ENCODE measurements at regions not wholly inside any gene's neighbourhood (a gene's known extent, or its start where the extent isn't known, plus 50 kb on each side); places are given as distances from the start of the nearest gene placed in this dataset.

- no TSS peak for BruUV-seq (replicated peaks)
- DNase-seq (ENCODE audit: low read depth, low spot score) (no peak), ATAC-seq (no peak)
- in situ Hi-C loops (cut with HindIII; ENCODE audit: low pct_unique_long_range_greater_than_20kb, low sequenced_read_pairs), result no loop called here
- no peaks in the 10 kb centered on the region for H3K4me1 ChIP-seq (ENCODE audit: control insufficient read depth, insufficient read depth, low read length)
- H3K9me3 ChIP-seq (ENCODE audit: control insufficient read depth, insufficient read depth, low read depth, low read length), result no peaks in the 10 kb centered on the region
- no peaks in the 10 kb centered on the region for H3K27me3 ChIP-seq (ENCODE audit: control insufficient read depth, insufficient read depth, low read length)
- no peak for TF ChIP-seq CTCF (IDR thresholded peaks at IDR 0.05)
- no peak for TF ChIP-seq TCF7L2 (IDR thresholded peaks at IDR 0.05; ENCODE audit: low read depth, low read length)
- ChIA-PET CTCF (no interaction called here), POLR2A (no interaction called here)
- H3K27ac ChIP-seq (ENCODE audit: low read length), result no peak overlapping the region
- intact Hi-C loops (cut with micrococcal nuclease; ENCODE audit: unreplicated experiment), result no loop called here
- no peak overlapping the region for H3K4me3 ChIP-seq (ENCODE audit: low read depth in 2 of 2, low read length in 2 of 2)
- no peaks in the 10 kb centered on the region for H3K36me3 ChIP-seq (ENCODE audit: control insufficient read depth, insufficient read depth, low read length)
Observed at GRCh38 chr2:14930441-14930840, 297.9 kb downstream of the LRATD1 start.

GRCh38 chr2:14932285-14932684, 299.8 kb downstream of the LRATD1 start:
- DNase-seq (ENCODE audit: low read depth, low spot score) (no peak), ATAC-seq (no peak)
- H3K36me3 ChIP-seq (ENCODE audit: control insufficient read depth, insufficient read depth, low read length), result no peaks in the 10 kb centered on the region
- ChIA-PET CTCF (no interaction called here), POLR2A (no interaction called here)
- H3K4me3 ChIP-seq (ENCODE audit: low read depth in 2 of 2, low read length in 2 of 2), result no peak overlapping the region
- no peaks in the 10 kb centered on the region for H3K27me3 ChIP-seq (ENCODE audit: control insufficient read depth, insufficient read depth, low read length)
- intact Hi-C loops (cut with micrococcal nuclease; ENCODE audit: unreplicated experiment) (no loop called here), in situ Hi-C loops (cut with HindIII; ENCODE audit: low pct_unique_long_range_greater_than_20kb, low sequenced_read_pairs) (no loop called here)
- TF ChIP-seq POLR2AphosphoS5 (IDR thresholded peaks at IDR 0.05; ENCODE audit: low read depth, low read length) (no peak), CTCF (IDR thresholded peaks at IDR 0.05) (no peak), REST (IDR thresholded peaks at IDR 0.05; ENCODE audit: insufficient read depth in 1 of 2, low read depth in 2 of 2, low read length in 1 of 2) (no peak), TCF7L2 (IDR thresholded peaks at IDR 0.05; ENCODE audit: low read depth, low read length) (no peak), SIN3A (IDR thresholded peaks at IDR 0.05; ENCODE audit: borderline replicate concordance, insufficient read depth, low read depth, low read length) (no peak)
- no peak overlapping the region for H3K27ac ChIP-seq (ENCODE audit: low read length)
- no peaks in the 10 kb centered on the region for H3K4me1 ChIP-seq (ENCODE audit: control insufficient read depth, insufficient read depth, low read length)
- H3K9me3 ChIP-seq (ENCODE audit: control insufficient read depth, insufficient read depth, low read depth, low read length), result no peaks in the 10 kb centered on the region
- BruUV-seq (replicated peaks), result no TSS peak

- intact Hi-C loops (cut with micrococcal nuclease; ENCODE audit: unreplicated experiment), result no loop called here
- no TSS peak for BruUV-seq (replicated peaks)
- ATAC-seq (no peak), DNase-seq (ENCODE audit: low read depth, low spot score) (no peak)
- ChIA-PET POLR2A (no interaction called here), CTCF (no interaction called here)
- in situ Hi-C loops (cut with HindIII; ENCODE audit: low pct_unique_long_range_greater_than_20kb, low sequenced_read_pairs), result no loop called here
- TF ChIP-seq SIN3A (IDR thresholded peaks at IDR 0.05; ENCODE audit: borderline replicate concordance, insufficient read depth, low read depth, low read length) (no peak), CTCF (IDR thresholded peaks at IDR 0.05) (no peak), REST (IDR thresholded peaks at IDR 0.05; ENCODE audit: insufficient read depth in 1 of 2, low read depth in 2 of 2, low read length in 1 of 2) (no peak), POLR2AphosphoS5 (IDR thresholded peaks at IDR 0.05; ENCODE audit: low read depth, low read length) (no peak), TCF7L2 (IDR thresholded peaks at IDR 0.05; ENCODE audit: low read depth, low read length) (no peak)
- H3K36me3 ChIP-seq (ENCODE audit: control insufficient read depth, insufficient read depth, low read length), result no peaks in the 10 kb centered on the region
- H3K4me3 ChIP-seq (ENCODE audit: low read depth in 2 of 2, low read length in 2 of 2), result no peak overlapping the region
- no peaks in the 10 kb centered on the region for H3K4me1 ChIP-seq (ENCODE audit: control insufficient read depth, insufficient read depth, low read length)
- no peaks in the 10 kb centered on the region for H3K9me3 ChIP-seq (ENCODE audit: control insufficient read depth, insufficient read depth, low read depth, low read length)
- H3K27me3 ChIP-seq (ENCODE audit: control insufficient read depth, insufficient read depth, low read length), result no peaks in the 10 kb centered on the region
- no peak overlapping the region for H3K27ac ChIP-seq (ENCODE audit: low read length)
Observed at GRCh38 chr2:14933753-14934152, 301.2 kb downstream of the LRATD1 start.

Data from Panc1 (cell line).